H1 (cell line): ENCODE measurements at regions not wholly inside any gene's neighbourhood (a gene's known extent, or its start where the extent isn't known, plus 50 kb on each side); places are given as distances from the start of the nearest gene placed in this dataset.

Experiments
- BRCA1 ChIP-seq: IDR thresholded peaks from 2 replicates; pipeline ENCODE4 v1.6.1; 2012; ENCODE audit warnings: low read depth, low read length, improper control_type of control experiment
- EP300 ChIP-seq, 2 experiments: IDR thresholded peaks; 1 replicate in 1 of 2; 2 replicates in 1 of 2; pipeline ENCODE4 v1.6.1; 2011 to 2012; ENCODE audit warnings: low read depth in 2 of 2, low read length in 2 of 2, mild to moderate bottlenecking in 2 of 2, borderline replicate concordance in 1 of 2, inconsistent platforms in 1 of 2, moderate library complexity in 1 of 2
- EZH2 ChIP-seq: fragments of 200-600 bp; sonication (generic); IDR thresholded peaks from 2 replicates; pipeline ENCODE4 v1.7.1; 2012; ENCODE audit warnings: low read depth, mild to moderate bottlenecking, moderate library complexity, low read length, inconsistent platforms; ENCODE audit not compliant: severe bottlenecking
- JUND ChIP-seq: IDR thresholded peaks from 2 replicates; pipeline ENCODE4 v1.6.1; 2011; ENCODE audit warnings: mild to moderate bottlenecking, improper control_type of control experiment, low read length
- MAFK ChIP-seq: IDR thresholded peaks from 2 replicates; pipeline ENCODE4 v1.6.1; 2012; ENCODE audit warnings: low read depth, mild to moderate bottlenecking, improper control_type of control experiment, low read length
- POU5F1 ChIP-seq: IDR thresholded peaks from 2 replicates; pipeline ENCODE4 v1.6.1; 2011; ENCODE audit warnings: low read depth, mild to moderate bottlenecking, low read length, moderate library complexity
- TF ChIP-seq, protein P1 (sequence below): fragments of 300-600 bp; sonication (generic); IDR thresholded peaks from 2 replicates; pipeline ENCODE4 v1.7.1; 2012; ENCODE audit warnings: low read length, moderate library complexity, mild to moderate bottlenecking, inconsistent platforms; ENCODE audit not compliant: insufficient replicate concordance
- TF ChIP-seq, protein P2 (sequence below): IDR thresholded peaks from 2 replicates; pipeline ENCODE4 v1.6.1; 2011; ENCODE audit warnings: low read length, improper control_type of control experiment
- TF ChIP-seq, protein P3 (sequence below): IDR thresholded peaks from 2 replicates; pipeline ENCODE4 v1.6.1; 2012; ENCODE audit warnings: low read length, inconsistent platforms

DNA sequence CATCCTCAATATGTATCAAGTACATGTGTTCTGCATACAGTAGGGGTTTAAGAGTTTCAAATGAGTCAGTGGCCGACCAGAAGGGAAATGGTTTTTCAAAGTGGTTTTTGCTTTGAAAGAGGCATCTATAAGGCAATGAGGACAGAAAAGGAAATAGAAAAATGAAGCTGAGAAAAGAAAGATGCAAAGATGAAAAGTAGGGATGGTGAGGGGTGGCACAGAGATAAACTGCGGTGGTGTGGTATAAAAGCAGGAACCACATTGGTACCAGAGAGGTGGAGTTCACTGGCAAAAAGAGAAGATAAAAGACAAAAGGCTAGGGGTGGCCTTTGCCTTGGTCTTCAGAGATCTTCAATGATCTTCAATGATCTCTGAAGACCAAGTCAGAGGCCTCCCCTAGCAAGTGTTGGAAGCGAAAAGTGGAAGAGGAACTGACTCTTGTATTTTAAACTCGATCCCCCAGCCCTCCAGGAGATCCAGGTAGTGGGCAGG is 144.0 kb upstream of the KRR1 start (continued):
- TF ChIP-seq, protein P1, sequence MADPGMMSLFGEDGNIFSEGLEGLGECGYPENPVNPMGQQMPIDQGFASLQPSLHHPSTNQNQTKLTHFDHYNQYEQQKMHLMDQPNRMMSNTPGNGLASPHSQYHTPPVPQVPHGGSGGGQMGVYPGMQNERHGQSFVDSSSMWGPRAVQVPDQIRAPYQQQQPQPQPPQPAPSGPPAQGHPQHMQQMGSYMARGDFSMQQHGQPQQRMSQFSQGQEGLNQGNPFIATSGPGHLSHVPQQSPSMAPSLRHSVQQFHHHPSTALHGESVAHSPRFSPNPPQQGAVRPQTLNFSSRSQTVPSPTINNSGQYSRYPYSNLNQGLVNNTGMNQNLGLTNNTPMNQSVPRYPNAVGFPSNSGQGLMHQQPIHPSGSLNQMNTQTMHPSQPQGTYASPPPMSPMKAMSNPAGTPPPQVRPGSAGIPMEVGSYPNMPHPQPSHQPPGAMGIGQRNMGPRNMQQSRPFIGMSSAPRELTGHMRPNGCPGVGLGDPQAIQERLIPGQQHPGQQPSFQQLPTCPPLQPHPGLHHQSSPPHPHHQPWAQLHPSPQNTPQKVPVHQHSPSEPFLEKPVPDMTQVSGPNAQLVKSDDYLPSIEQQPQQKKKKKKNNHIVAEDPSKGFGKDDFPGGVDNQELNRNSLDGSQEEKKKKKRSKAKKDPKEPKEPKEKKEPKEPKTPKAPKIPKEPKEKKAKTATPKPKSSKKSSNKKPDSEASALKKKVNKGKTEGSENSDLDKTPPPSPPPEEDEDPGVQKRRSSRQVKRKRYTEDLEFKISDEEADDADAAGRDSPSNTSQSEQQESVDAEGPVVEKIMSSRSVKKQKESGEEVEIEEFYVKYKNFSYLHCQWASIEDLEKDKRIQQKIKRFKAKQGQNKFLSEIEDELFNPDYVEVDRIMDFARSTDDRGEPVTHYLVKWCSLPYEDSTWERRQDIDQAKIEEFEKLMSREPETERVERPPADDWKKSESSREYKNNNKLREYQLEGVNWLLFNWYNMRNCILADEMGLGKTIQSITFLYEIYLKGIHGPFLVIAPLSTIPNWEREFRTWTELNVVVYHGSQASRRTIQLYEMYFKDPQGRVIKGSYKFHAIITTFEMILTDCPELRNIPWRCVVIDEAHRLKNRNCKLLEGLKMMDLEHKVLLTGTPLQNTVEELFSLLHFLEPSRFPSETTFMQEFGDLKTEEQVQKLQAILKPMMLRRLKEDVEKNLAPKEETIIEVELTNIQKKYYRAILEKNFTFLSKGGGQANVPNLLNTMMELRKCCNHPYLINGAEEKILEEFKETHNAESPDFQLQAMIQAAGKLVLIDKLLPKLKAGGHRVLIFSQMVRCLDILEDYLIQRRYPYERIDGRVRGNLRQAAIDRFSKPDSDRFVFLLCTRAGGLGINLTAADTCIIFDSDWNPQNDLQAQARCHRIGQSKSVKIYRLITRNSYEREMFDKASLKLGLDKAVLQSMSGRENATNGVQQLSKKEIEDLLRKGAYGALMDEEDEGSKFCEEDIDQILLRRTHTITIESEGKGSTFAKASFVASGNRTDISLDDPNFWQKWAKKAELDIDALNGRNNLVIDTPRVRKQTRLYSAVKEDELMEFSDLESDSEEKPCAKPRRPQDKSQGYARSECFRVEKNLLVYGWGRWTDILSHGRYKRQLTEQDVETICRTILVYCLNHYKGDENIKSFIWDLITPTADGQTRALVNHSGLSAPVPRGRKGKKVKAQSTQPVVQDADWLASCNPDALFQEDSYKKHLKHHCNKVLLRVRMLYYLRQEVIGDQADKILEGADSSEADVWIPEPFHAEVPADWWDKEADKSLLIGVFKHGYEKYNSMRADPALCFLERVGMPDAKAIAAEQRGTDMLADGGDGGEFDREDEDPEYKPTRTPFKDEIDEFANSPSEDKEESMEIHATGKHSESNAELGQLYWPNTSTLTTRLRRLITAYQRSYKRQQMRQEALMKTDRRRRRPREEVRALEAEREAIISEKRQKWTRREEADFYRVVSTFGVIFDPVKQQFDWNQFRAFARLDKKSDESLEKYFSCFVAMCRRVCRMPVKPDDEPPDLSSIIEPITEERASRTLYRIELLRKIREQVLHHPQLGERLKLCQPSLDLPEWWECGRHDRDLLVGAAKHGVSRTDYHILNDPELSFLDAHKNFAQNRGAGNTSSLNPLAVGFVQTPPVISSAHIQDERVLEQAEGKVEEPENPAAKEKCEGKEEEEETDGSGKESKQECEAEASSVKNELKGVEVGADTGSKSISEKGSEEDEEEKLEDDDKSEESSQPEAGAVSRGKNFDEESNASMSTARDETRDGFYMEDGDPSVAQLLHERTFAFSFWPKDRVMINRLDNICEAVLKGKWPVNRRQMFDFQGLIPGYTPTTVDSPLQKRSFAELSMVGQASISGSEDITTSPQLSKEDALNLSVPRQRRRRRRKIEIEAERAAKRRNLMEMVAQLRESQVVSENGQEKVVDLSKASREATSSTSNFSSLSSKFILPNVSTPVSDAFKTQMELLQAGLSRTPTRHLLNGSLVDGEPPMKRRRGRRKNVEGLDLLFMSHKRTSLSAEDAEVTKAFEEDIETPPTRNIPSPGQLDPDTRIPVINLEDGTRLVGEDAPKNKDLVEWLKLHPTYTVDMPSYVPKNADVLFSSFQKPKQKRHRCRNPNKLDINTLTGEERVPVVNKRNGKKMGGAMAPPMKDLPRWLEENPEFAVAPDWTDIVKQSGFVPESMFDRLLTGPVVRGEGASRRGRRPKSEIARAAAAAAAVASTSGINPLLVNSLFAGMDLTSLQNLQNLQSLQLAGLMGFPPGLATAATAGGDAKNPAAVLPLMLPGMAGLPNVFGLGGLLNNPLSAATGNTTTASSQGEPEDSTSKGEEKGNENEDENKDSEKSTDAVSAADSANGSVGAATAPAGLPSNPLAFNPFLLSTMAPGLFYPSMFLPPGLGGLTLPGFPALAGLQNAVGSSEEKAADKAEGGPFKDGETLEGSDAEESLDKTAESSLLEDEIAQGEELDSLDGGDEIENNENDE, result no peak
- TF ChIP-seq, protein P2, sequence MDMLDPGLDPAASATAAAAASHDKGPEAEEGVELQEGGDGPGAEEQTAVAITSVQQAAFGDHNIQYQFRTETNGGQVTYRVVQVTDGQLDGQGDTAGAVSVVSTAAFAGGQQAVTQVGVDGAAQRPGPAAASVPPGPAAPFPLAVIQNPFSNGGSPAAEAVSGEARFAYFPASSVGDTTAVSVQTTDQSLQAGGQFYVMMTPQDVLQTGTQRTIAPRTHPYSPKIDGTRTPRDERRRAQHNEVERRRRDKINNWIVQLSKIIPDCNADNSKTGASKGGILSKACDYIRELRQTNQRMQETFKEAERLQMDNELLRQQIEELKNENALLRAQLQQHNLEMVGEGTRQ, result no peak
- TF ChIP-seq POU5F1 (no peak), MAFK (no peak), JUND (no peak), EZH2 (no peak), EP300 (IDR thresholded peaks at IDR 0.05; ENCODE audit: borderline replicate concordance in 1 of 2, low read depth in 2 of 2, low read length in 2 of 2) (no peak), BRCA1 (no peak)
- TF ChIP-seq, protein P3, sequence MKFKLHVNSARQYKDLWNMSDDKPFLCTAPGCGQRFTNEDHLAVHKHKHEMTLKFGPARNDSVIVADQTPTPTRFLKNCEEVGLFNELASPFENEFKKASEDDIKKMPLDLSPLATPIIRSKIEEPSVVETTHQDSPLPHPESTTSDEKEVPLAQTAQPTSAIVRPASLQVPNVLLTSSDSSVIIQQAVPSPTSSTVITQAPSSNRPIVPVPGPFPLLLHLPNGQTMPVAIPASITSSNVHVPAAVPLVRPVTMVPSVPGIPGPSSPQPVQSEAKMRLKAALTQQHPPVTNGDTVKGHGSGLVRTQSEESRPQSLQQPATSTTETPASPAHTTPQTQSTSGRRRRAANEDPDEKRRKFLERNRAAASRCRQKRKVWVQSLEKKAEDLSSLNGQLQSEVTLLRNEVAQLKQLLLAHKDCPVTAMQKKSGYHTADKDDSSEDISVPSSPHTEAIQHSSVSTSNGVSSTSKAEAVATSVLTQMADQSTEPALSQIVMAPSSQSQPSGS, result no peak
